ENCODE measurements at regions not wholly inside any gene's neighbourhood (a gene's known extent, or its start where the extent isn't known, plus 50 kb on each side); places are given as distances from the start of the nearest gene placed in this dataset.

DNA sequence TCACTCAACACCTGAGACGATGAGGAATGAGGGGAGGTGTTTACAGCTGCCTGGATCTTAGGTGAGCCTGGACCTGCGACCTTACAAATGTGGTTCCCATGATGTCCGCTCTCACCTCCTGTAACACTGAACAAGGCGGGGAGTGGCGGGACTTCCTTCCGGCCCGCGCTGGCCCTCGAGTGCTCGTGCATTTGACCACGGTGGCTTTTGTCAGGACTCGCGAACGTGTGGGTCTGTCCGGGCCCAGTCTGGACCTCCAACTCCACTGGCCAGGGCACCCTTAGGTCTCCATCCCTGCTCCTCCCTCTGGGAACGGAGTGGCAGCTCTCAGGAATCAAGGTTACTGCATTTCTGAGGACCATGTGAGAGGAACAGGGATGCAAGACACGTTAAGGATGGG, 263.0 kb upstream of the SALL3 start:
- Histone ChIP-seq H3K4me1 (ENCODE audit: control insufficient read depth, extremely low read depth, insufficient read depth, low read length) (no peaks in the 10 kb centered on the region), H2AFZ (ENCODE audit: control insufficient read depth, low read length) (no peak overlapping the region), H3K27ac (ENCODE audit: control insufficient read depth, insufficient read depth, low read length) (no peak overlapping the region), H4K20me1 (ENCODE audit: control insufficient read depth, extremely low read depth, insufficient read depth, low read length) (no peaks in the 10 kb centered on the region), H3K9ac (ENCODE audit: control insufficient read depth, extremely low read depth, insufficient read depth, low read length) (no peak overlapping the region), H3K9me1 (ENCODE audit: control insufficient read depth, extremely low read depth, insufficient read depth, low read length) (no peaks in the 10 kb centered on the region), H3K79me2 (ENCODE audit: control insufficient read depth, insufficient read depth, low read length) (no peaks in the 10 kb centered on the region), H3K4me2 (ENCODE audit: control insufficient read depth, extremely low read depth, insufficient read depth, low read depth, low read length) (no peak overlapping the region), H3K9me3 (ENCODE audit: control insufficient read depth, low read depth, low read length) (peaks cover 14% of the 10 kb centered on the region), H3K4me3 (ENCODE audit: control insufficient read depth in 2 of 3, extremely low read depth in 1 of 3, insufficient read depth in 2 of 3, low read depth in 1 of 3, low read length in 3 of 3) (no peak overlapping the region), H3K27me3 (ENCODE audit: control insufficient read depth, extremely low read depth, insufficient read depth, low read length) (no peaks in the 10 kb centered on the region), H3K36me3 (ENCODE audit: control insufficient read depth in 2 of 2, extremely low read depth in 1 of 2, insufficient read depth in 2 of 2, low read length in 2 of 2) (no peaks in the 10 kb centered on the region)
- dilution Hi-C loops (cut with MboI; ENCODE audit: extremely low pct_ligation_motif_present, low sequenced_read_pairs) = no loop called here
- TF ChIP-seq, protein P1, sequence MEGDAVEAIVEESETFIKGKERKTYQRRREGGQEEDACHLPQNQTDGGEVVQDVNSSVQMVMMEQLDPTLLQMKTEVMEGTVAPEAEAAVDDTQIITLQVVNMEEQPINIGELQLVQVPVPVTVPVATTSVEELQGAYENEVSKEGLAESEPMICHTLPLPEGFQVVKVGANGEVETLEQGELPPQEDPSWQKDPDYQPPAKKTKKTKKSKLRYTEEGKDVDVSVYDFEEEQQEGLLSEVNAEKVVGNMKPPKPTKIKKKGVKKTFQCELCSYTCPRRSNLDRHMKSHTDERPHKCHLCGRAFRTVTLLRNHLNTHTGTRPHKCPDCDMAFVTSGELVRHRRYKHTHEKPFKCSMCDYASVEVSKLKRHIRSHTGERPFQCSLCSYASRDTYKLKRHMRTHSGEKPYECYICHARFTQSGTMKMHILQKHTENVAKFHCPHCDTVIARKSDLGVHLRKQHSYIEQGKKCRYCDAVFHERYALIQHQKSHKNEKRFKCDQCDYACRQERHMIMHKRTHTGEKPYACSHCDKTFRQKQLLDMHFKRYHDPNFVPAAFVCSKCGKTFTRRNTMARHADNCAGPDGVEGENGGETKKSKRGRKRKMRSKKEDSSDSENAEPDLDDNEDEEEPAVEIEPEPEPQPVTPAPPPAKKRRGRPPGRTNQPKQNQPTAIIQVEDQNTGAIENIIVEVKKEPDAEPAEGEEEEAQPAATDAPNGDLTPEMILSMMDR (optimal IDR thresholded peaks at IDR 0.05 in 1 of 3, IDR thresholded peaks at IDR 0.05 in 1 of 3, conservative IDR thresholded peaks at IDR 0.05 in 1 of 3; ENCODE audit: extremely low read depth in 1 of 3, insufficient read depth in 2 of 3, low read length in 3 of 3) = no peak
- TF ChIP-seq EZH2 (IDR thresholded peaks at IDR 0.05; ENCODE audit: low read length) = no peak
- DNase-seq (ENCODE audit: low read depth, low spot score) = no peak
- no peak for FAIRE-seq

GRCh38 chr18:78717051-78717765, 262.4 kb upstream of the SALL3 start:
- no peak overlapping the region for H3K4me3 ChIP-seq (ENCODE audit: control insufficient read depth in 2 of 3, extremely low read depth in 1 of 3, insufficient read depth in 2 of 3, low read depth in 1 of 3, low read length in 3 of 3)
- H3K9ac ChIP-seq (ENCODE audit: control insufficient read depth, extremely low read depth, insufficient read depth, low read length) = no peak overlapping the region
- peaks cover 14% of the 10 kb centered on the region for H3K9me3 ChIP-seq (ENCODE audit: control insufficient read depth, low read depth, low read length)
- no peak overlapping the region for H3K27ac ChIP-seq (ENCODE audit: control insufficient read depth, insufficient read depth, low read length)
- no peaks in the 10 kb centered on the region for H3K36me3 ChIP-seq (ENCODE audit: control insufficient read depth in 2 of 2, extremely low read depth in 1 of 2, insufficient read depth in 2 of 2, low read length in 2 of 2)
- no peak overlapping the region for H2AFZ ChIP-seq (ENCODE audit: control insufficient read depth, low read length)
- H3K27me3 ChIP-seq (ENCODE audit: control insufficient read depth, extremely low read depth, insufficient read depth, low read length) = no peaks in the 10 kb centered on the region
- no peaks in the 10 kb centered on the region for H3K79me2 ChIP-seq (ENCODE audit: control insufficient read depth, insufficient read depth, low read length)
- FAIRE-seq (no peak), DNase-seq (ENCODE audit: low read depth, low spot score) (no peak)
- dilution Hi-C loops (cut with MboI; ENCODE audit: extremely low pct_ligation_motif_present, low sequenced_read_pairs) = no loop called here
- H3K4me1 ChIP-seq (ENCODE audit: control insufficient read depth, extremely low read depth, insufficient read depth, low read length) = no peaks in the 10 kb centered on the region
- H3K9me1 ChIP-seq (ENCODE audit: control insufficient read depth, extremely low read depth, insufficient read depth, low read length) = no peaks in the 10 kb centered on the region
- H3K4me2 ChIP-seq (ENCODE audit: control insufficient read depth, extremely low read depth, insufficient read depth, low read depth, low read length) = no peak overlapping the region
- no peak for TF ChIP-seq EZH2 (IDR thresholded peaks at IDR 0.05; ENCODE audit: low read length)
- TF ChIP-seq, protein P1 (optimal IDR thresholded peaks at IDR 0.05 in 1 of 3, IDR thresholded peaks at IDR 0.05 in 1 of 3, conservative IDR thresholded peaks at IDR 0.05 in 1 of 3; ENCODE audit: extremely low read depth in 1 of 3, insufficient read depth in 2 of 3, low read length in 3 of 3) = no peak
- no peaks in the 10 kb centered on the region for H4K20me1 ChIP-seq (ENCODE audit: control insufficient read depth, extremely low read depth, insufficient read depth, low read length)

Data from keratinocyte (primary cell).